ENCODE measurements at regions not wholly inside any gene's neighbourhood (a gene's known extent, or its start where the extent isn't known, plus 50 kb on each side); places are given as distances from the start of the nearest gene placed in this dataset.

- peak; percentile 74 for DNase-seq (ENCODE audit: low read depth)
- TF ChIP-seq, protein P1, sequence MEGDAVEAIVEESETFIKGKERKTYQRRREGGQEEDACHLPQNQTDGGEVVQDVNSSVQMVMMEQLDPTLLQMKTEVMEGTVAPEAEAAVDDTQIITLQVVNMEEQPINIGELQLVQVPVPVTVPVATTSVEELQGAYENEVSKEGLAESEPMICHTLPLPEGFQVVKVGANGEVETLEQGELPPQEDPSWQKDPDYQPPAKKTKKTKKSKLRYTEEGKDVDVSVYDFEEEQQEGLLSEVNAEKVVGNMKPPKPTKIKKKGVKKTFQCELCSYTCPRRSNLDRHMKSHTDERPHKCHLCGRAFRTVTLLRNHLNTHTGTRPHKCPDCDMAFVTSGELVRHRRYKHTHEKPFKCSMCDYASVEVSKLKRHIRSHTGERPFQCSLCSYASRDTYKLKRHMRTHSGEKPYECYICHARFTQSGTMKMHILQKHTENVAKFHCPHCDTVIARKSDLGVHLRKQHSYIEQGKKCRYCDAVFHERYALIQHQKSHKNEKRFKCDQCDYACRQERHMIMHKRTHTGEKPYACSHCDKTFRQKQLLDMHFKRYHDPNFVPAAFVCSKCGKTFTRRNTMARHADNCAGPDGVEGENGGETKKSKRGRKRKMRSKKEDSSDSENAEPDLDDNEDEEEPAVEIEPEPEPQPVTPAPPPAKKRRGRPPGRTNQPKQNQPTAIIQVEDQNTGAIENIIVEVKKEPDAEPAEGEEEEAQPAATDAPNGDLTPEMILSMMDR (IDR thresholded peaks at IDR 0.05; ENCODE audit: insufficient read depth, low read depth, low read length, missing control alignments): peak; percentile 53
- peak overlapping the region; percentile 34 for H3K4me3 ChIP-seq (ENCODE audit: low read length)
These were observed 94.5 kb downstream of the SEC61G start for GRCh38 chr7:54664235-54665228.

- peak overlapping the region; percentile 34 for H3K4me3 ChIP-seq (ENCODE audit: low read length)
- no peak for DNase-seq (ENCODE audit: low read depth)
- TF ChIP-seq, protein P1 (IDR thresholded peaks at IDR 0.05; ENCODE audit: insufficient read depth, low read depth, low read length, missing control alignments): no peak
These were observed 95.3 kb downstream of the SEC61G start for GRCh38 chr7:54663603-54664234.

DNA sequence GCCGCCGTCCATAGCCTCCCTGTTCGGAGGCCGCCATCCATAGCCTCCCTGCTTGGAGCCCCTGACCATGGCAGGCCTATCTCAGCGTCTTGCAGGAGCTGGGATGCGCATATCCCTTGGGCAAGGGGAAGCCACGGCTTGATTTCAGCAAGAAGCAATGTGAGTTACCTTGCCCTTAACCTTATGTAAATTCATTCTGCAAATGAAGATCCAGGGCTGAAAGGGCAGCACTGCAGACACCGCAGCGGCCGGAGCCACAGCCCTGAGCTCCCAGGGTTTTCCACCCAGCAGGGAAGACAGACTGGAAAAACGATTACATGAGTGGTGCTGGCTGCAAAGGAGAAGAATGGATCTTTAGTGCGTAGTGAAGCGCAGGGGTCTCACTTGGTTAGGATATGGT lies 95.8 kb downstream of the SEC61G start:
- DNase-seq (ENCODE audit: low read depth): no peak
- TF ChIP-seq, protein P1 (IDR thresholded peaks at IDR 0.05; ENCODE audit: insufficient read depth, low read depth, low read length, missing control alignments): no peak
- H3K4me3 ChIP-seq (ENCODE audit: low read length): no peak overlapping the region

DNA sequence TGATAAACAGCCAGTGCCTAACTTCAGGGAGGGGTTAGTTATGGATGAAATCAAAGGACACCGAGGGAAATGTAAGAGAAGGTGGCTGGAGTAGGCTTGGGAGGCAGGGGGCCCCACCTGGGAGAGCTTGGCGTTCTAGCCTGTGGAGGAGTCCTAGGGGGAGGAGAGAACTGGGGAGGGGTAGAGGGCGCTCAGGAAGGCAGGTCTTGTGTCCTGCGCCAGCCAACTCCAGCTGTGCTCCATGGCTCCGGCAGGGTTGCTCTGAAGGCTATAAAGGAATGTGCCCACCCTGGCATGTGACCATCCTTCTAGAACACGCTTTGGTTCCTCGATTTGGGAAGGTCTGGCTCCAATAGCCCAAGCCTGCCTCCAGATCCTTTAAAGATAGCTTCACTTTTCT lies 96.3 kb downstream of the SEC61G start:
- H3K4me3 ChIP-seq (ENCODE audit: low read length): no peak overlapping the region
- no peak for DNase-seq (ENCODE audit: low read depth)

DNA sequence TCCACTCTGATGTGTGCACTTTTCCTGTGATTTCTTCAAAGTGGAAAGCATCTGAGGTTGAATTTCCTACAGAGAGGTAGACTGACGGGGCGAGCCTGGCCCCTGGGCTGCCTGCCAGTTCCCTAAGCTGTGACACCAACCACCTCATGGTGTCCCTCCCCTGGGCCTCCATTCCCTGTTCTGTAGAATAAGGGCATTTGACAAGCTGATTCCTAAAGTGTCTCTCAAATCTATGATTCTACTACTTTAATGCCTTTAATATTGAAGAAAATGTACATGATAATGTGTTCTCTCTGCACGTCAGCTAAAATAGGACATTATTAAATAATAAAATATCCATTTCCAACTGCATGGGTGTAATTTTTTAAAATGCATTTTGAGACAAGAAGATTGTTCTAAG lies 105.1 kb downstream of the SEC61G start:
- H3K4me3 ChIP-seq (ENCODE audit: low read length): no peak overlapping the region
- TF ChIP-seq, protein P1 (IDR thresholded peaks at IDR 0.05; ENCODE audit: insufficient read depth, low read depth, low read length, missing control alignments): no peak
- DNase-seq (ENCODE audit: low read depth): no peak

More for the DNA sequence above, 96.3 kb downstream of the SEC61G start:
- TF ChIP-seq, protein P1 (IDR thresholded peaks at IDR 0.05; ENCODE audit: insufficient read depth, low read depth, low read length, missing control alignments): no peak

DNA sequence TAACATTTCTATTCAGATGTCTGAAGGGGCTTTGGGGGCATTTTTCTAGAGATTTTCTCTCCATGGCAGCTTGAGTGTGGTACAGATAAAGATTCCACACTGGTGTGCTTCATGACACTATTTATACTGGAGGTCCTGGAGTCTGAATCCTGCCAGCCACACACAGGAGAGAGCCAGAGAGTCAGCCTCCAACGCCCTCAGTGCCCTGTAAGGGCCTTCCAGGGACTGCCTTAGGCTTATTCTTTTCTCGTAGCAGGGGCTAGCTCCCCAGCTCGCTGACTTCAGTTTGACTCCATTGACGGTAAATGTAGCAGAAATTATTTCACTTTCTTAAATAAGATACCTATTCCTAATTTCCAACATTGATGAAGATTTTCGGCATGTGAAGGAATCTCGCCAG lies 100.9 kb downstream of the VSTM2A start:
- H3K4me3 ChIP-seq (ENCODE audit: low read length): no peak overlapping the region
- TF ChIP-seq, protein P1 (IDR thresholded peaks at IDR 0.05; ENCODE audit: insufficient read depth, low read depth, low read length, missing control alignments): no peak
- DNase-seq (ENCODE audit: low read depth): no peak

Measured in epithelial cell of esophagus (primary cell).